ENCODE measurements at regions not wholly inside any gene's neighbourhood (a gene's known extent, or its start where the extent isn't known, plus 50 kb on each side); places are given as distances from the start of the nearest gene placed in this dataset.

DNA sequence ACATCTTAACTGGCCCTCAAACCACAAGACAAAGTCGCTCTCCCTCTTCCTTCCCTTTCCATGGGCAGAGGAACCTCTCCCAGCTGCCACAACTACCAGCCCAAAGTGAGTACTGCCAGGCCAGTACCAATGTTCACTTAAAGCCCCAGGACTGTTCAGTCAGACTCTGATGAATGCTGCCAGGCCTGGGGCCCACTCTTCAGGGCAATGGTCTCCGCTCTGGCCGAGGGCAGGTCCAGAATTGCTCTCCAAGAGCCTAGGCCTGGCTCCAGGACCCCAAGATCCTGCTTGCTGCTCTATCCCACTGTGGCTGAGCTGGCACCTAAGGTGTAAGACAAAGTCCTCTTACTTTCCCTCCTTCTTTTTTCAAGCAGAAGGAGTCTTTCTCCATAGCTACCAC is 790.9 kb downstream of the KLHL13 start:
- Histone ChIP-seq H3K9me3 (replicated peaks; ENCODE audit: control insufficient read depth, insufficient read depth, low read depth, low read length) (no peaks in the 10 kb centered on the region), H3K4me1 (replicated peaks in 1 of 2; ENCODE audit: control insufficient read depth in 2 of 2, insufficient read depth in 2 of 2, low read length in 2 of 2) (no peaks in the 10 kb centered on the region), H3K27ac (ENCODE audit: extremely low read depth, low read depth, low read length) (no peak overlapping the region), H3K4me2 (ENCODE audit: insufficient read depth, low read length) (no peak overlapping the region), H3K79me2 (ENCODE audit: control insufficient read depth, insufficient read depth, low read length) (no peaks in the 10 kb centered on the region), H4K20me1 (replicated peaks; ENCODE audit: control insufficient read depth, insufficient read depth, low read length) (no peaks in the 10 kb centered on the region), H2AFZ (ENCODE audit: low read depth, low read length) (no peak overlapping the region), H3K9ac (ENCODE audit: insufficient read depth in 1 of 2, low read depth in 2 of 2, low read length in 2 of 2) (no peak overlapping the region), H3K9me1 (ENCODE audit: control insufficient read depth, insufficient read depth, low read length) (no peaks in the 10 kb centered on the region), H3K36me3 (ENCODE audit: control insufficient read depth, insufficient read depth, low read length) (no peaks in the 10 kb centered on the region), H3K27me3 (ENCODE audit: control insufficient read depth in 2 of 2, insufficient read depth in 2 of 2, low read length in 2 of 2) (no peaks in the 10 kb centered on the region), H3K4me3 (no peak overlapping the region)
- in situ Hi-C loops (cut with MboI) (no loop called here), intact Hi-C loops (cut with micrococcal nuclease) (no loop called here)
- WGBS (ENCODE audit: insufficient coverage, low coverage, missing lambda C conversion rate) = 0% methylated on average over 2 of the region's 3 CpGs
- FAIRE-seq = no peak
- TF ChIP-seq LEF1 (IDR thresholded peaks at IDR 0.05) (no peak), ZNF408 (CRISPR knock-in tag; IDR thresholded peaks at IDR 0.05; ENCODE audit: low read depth) (no peak), BDP1 (IDR thresholded peaks at IDR 0.05; ENCODE audit: insufficient read depth, insufficient read length) (no peak), GATAD2A (IDR thresholded peaks at IDR 0.05) (no peak), CTCF (IDR thresholded peaks at IDR 0.05 in 2 of 3, conservative IDR thresholded peaks at IDR 0.05 in 1 of 3; ENCODE audit: insufficient read depth in 2 of 3, low read depth in 1 of 3, low read length in 3 of 3) (no peak), NR3C1 (CRISPR knock-in tag; IDR thresholded peaks at IDR 0.05) (no peak)
- TF ChIP-seq, protein P1, sequence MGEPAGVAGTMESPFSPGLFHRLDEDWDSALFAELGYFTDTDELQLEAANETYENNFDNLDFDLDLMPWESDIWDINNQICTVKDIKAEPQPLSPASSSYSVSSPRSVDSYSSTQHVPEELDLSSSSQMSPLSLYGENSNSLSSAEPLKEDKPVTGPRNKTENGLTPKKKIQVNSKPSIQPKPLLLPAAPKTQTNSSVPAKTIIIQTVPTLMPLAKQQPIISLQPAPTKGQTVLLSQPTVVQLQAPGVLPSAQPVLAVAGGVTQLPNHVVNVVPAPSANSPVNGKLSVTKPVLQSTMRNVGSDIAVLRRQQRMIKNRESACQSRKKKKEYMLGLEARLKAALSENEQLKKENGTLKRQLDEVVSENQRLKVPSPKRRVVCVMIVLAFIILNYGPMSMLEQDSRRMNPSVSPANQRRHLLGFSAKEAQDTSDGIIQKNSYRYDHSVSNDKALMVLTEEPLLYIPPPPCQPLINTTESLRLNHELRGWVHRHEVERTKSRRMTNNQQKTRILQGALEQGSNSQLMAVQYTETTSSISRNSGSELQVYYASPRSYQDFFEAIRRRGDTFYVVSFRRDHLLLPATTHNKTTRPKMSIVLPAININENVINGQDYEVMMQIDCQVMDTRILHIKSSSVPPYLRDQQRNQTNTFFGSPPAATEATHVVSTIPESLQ (CRISPR knock-in tag; IDR thresholded peaks at IDR 0.05) = no peak
- BruUV-seq (replicated peaks) = no TSS peak
- POLR2A ChIA-PET = no interaction called here
- no peak for DNase-seq (ENCODE audit: extremely low read depth in 1 of 4, low spot score in 3 of 4)
- no peak for ATAC-seq
- CTCF ChIA-PET (ENCODE audit: low intra/inter-chr PET ratio) = no interaction called here
